Ishikawa (cell line): ENCODE measurements at regions not wholly inside any gene's neighbourhood (a gene's known extent, or its start where the extent isn't known, plus 50 kb on each side); places are given as distances from the start of the nearest gene placed in this dataset.

Source experiments
- CEBPB ChIP-seq: IDR thresholded peaks from 2 replicates; pipeline ENCODE4 v1.6.1; 2012
- CREB1 ChIP-seq: IDR thresholded peaks from 2 replicates; pipeline ENCODE4 v1.6.1; 2012; ENCODE audit warnings: low read depth
- EGR1 ChIP-seq: IDR thresholded peaks from 2 replicates; pipeline ENCODE4 v1.6.1; 2012
- EP300 ChIP-seq: IDR thresholded peaks from 2 replicates; pipeline ENCODE4 v1.6.1; 2012; ENCODE audit warnings: borderline replicate concordance
- FOXM1 ChIP-seq: IDR thresholded peaks from 2 replicates; pipeline ENCODE4 v1.6.1; 2012; ENCODE audit warnings: low read depth, borderline replicate concordance
- MAX ChIP-seq: IDR thresholded peaks from 2 replicates; pipeline ENCODE4 v1.6.1; 2012
- NFIC ChIP-seq: IDR thresholded peaks from 2 replicates; pipeline ENCODE4 v1.6.1; 2012
- RAD21 ChIP-seq: IDR thresholded peaks from 2 replicates; pipeline ENCODE4 v1.6.1; 2012; ENCODE audit warnings: low read depth
- REST ChIP-seq: IDR thresholded peaks from 2 replicates; pipeline ENCODE4 v1.6.1; 2012; ENCODE audit warnings: low read depth, mild to moderate bottlenecking
- TAF1 ChIP-seq: IDR thresholded peaks from 2 replicates; pipeline ENCODE4 v1.6.1; 2012; ENCODE audit warnings: low read depth, mild to moderate bottlenecking
- TCF12 ChIP-seq: IDR thresholded peaks from 2 replicates; pipeline ENCODE4 v1.6.1; 2012; ENCODE audit warnings: low read depth
- TEAD4 ChIP-seq: IDR thresholded peaks from 2 replicates; pipeline ENCODE4 v1.6.1; 2012
- YY1 ChIP-seq: IDR thresholded peaks from 2 replicates; pipeline ENCODE4 v1.6.1; 2012; ENCODE audit warnings: low read depth
- ZBTB7A ChIP-seq: IDR thresholded peaks from 2 replicates; pipeline ENCODE4 v1.6.1; 2012; ENCODE audit warnings: low read depth
- TF ChIP-seq, protein P1 (sequence below): IDR thresholded peaks from 2 replicates; pipeline ENCODE4 v1.6.1; 2012

GRCh38 chr4:133694416-133694815, 507.2 kb downstream of the PABPC4L start:
- TF ChIP-seq NFIC (no peak), CEBPB (no peak), EP300 (no peak), YY1 (no peak), FOXM1 (no peak), EGR1 (no peak), REST (no peak)
- TF ChIP-seq, protein P1, sequence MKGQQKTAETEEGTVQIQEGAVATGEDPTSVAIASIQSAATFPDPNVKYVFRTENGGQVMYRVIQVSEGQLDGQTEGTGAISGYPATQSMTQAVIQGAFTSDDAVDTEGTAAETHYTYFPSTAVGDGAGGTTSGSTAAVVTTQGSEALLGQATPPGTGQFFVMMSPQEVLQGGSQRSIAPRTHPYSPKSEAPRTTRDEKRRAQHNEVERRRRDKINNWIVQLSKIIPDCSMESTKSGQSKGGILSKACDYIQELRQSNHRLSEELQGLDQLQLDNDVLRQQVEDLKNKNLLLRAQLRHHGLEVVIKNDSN: no peak

DNA sequence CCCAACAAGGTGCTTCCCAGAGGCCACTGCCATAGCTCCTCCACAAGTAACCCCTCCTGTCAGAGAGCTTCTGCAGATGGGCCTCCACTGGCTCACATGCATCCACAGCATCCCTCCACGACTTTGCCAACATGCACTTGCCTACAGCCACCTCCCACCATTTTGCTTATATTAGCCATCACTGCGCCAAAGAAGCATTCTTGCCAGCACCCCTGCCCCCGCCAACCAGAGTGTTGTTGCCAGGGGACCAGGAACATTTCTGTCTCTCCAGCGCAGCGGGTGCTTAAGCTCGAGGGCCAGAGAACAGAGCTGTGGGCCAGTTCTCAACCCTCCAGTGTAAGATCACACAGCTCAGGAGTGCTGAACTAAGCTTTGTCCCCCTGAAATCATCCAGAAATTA, 517.6 kb downstream of the PABPC4L start:
- TF ChIP-seq ZBTB7A (no peak), MAX (no peak), RAD21 (no peak), FOXM1 (no peak), CREB1 (no peak), TEAD4 (no peak), NFIC (no peak), EGR1 (no peak), CEBPB (no peak), TCF12 (no peak), EP300 (no peak), TAF1 (no peak), REST (no peak), YY1 (no peak)
- TF ChIP-seq, protein P1: no peak

GRCh38 chr4:133668061-133668851, 519.2 kb downstream of the PCDH10 start:
- TF ChIP-seq TAF1 (no peak), ZBTB7A (no peak), YY1 (no peak), EP300 (no peak), TCF12 (no peak), RAD21 (no peak), REST (no peak), EGR1 (no peak), NFIC (no peak)

DNA sequence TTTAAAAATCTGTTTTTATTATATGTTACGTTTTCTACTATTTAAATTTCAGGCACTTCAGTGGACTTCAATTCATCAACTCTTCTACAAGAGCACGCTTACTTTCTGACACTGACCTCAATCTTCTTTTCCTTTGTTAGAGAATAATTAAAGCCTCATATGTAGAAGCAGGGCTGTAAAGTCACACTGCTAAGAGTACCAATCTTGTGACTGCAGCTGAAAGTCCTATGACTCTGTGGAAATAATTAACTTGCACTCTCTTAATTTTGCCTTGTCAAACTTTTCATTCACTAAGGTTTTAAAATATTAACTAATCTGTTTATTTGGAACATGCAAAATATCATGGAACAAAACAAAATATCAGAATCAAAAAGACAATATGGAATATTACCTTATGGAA, 498.1 kb downstream of the PCDH10 start:
- TF ChIP-seq TAF1 (no peak), ZBTB7A (no peak), CREB1 (no peak), REST (no peak), RAD21 (no peak), CEBPB (no peak), EP300 (no peak), TEAD4 (no peak), EGR1 (no peak), MAX (no peak), YY1 (no peak), FOXM1 (no peak), NFIC (no peak), TCF12 (no peak)
- TF ChIP-seq, protein P1: no peak
